Common myeloid progenitor, CD34-positive (primary cell): ENCODE measurements at regions not wholly inside any gene's neighbourhood (a gene's known extent, or its start where the extent isn't known, plus 50 kb on each side); places are given as distances from the start of the nearest gene placed in this dataset.

Experiments
- CTCF ChIA-PET: fragments of 350-600 bp; sonication (Branson Sonifier 250); formaldehyde crosslinking; loops from one replicate; lab custom pipeline; 2021; ENCODE audit warnings: antibody characterized with exemption; lab: Charles Lee
- POLR2A ChIA-PET: fragments of 350-600 bp; sonication (Branson Sonifier 250); formaldehyde crosslinking; loops from one replicate; lab custom pipeline; 2021; ENCODE audit warnings: antibody characterized with exemption; lab: Charles Lee
- DNase-seq, 3 donors: peaks; one replicate each; pipeline versions ENCODE4 v3.0.0 to v3.0.0-alpha.2; 2013
- H3K27ac ChIP-seq, 2 experiments: 1 replicate in 1 of 2; 2 replicates in 1 of 2; pipeline ENCODE4 v1.7.0; 2013; ENCODE audit warnings: inconsistent platforms in 2 of 2, low read length in 2 of 2, mild to moderate bottlenecking in 2 of 2, low read depth in 1 of 2, moderate library complexity in 1 of 2; ENCODE audit not compliant: severe bottlenecking in 2 of 2, insufficient read depth in 1 of 2, poor library complexity in 1 of 2
- H3K27me3 ChIP-seq, 5 experiments: replicated peaks in 2 of 5; 1 replicate in 3 of 5; 2 replicates in 2 of 5; pipeline versions ENCODE4 v1.6.1 to v1.7.0; 2013; ENCODE audit warnings: low read length in 4 of 5, mild to moderate bottlenecking in 2 of 5, moderate library complexity in 2 of 5, inconsistent platforms in 1 of 5; ENCODE audit not compliant: insufficient read depth in 5 of 5, control insufficient read depth in 4 of 5
- H3K36me3 ChIP-seq, 4 experiments: 1 replicate in 2 of 4; 2 replicates in 2 of 4; pipeline versions ENCODE4 v1.6.1 to v1.7.0; 2013; ENCODE audit warnings: low read length in 3 of 4, control low read depth in 1 of 4, mild to moderate bottlenecking in 1 of 4; ENCODE audit not compliant: control insufficient read depth in 4 of 4, insufficient read depth in 4 of 4
- H3K4me1 ChIP-seq, 4 experiments: 1 replicate in 3 of 4; 2 replicates in 1 of 4; pipeline versions ENCODE4 v1.6.1 to v1.7.1; 2013; ENCODE audit warnings: low read length in 3 of 4, mild to moderate bottlenecking in 3 of 4, control low read depth in 1 of 4, inconsistent platforms in 1 of 4, moderate library complexity in 1 of 4; ENCODE audit not compliant: control insufficient read depth in 4 of 4, insufficient read depth in 4 of 4; ENCODE audit errors: control extremely low read depth in 1 of 4
- H3K4me3 ChIP-seq, 7 experiments: 1 replicate in 4 of 7; 2 replicates in 3 of 7; pipeline versions ENCODE4 v1.5.1 to v1.7.0; 2013; ENCODE audit warnings: mild to moderate bottlenecking in 7 of 7, low read length in 6 of 7, moderate library complexity in 6 of 7, inconsistent platforms in 2 of 7, low read depth in 2 of 7, control low read depth in 1 of 7; ENCODE audit not compliant: insufficient read depth in 4 of 7, control insufficient read depth in 1 of 7; ENCODE audit errors: extremely low read depth in 1 of 7
- H3K9me3 ChIP-seq, 5 experiments: 1 replicate in 4 of 5; 2 replicates in 1 of 5; pipeline versions ENCODE4 v1.6.1 to v1.7.1; 2013; ENCODE audit warnings: low read length in 4 of 5, mild to moderate bottlenecking in 2 of 5, inconsistent platforms in 1 of 5, low read depth in 1 of 5, moderate library complexity in 1 of 5; ENCODE audit not compliant: control insufficient read depth in 4 of 5, insufficient read depth in 2 of 5; ENCODE audit errors: control extremely low read depth in 1 of 5
- WGBS: methylation state at CpG from one replicate; pipeline ENCODE4 v1.1.5; 2013; ENCODE audit not compliant: insufficient coverage; 5-methylcytosine and 5-hydroxymethylcytosine counted together

DNA sequence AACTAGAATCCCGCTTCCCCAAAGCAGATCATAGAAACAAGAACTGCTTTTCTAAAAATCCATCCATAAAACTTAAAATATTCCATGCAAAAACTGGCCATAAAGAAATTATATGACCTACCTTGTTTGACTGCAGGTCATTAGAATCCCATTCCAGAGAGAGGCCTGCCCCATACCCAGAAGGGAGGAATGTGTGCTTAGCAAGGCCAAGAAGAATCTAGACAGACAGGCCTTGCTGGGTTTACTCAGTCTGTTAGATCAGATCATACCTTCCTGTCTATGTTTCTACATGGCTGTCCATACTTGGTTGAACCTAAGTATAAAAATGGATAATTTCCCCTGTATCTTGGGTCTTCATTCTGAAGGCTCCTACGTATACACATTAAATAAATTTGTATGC lies 358.8 kb upstream of the TRPC7 start:
- Histone ChIP-seq H3K4me1 (no peaks in the 10 kb centered on the region), H3K36me3 (no peaks in the 10 kb centered on the region), H3K9me3 (no peaks in the 10 kb centered on the region), H3K4me3 (no peak overlapping the region), H3K27me3 (no peaks in the 10 kb centered on the region), H3K27ac (no peak overlapping the region)
- 100% methylated on average over 2 of the region's 2 CpGs for WGBS
- ChIA-PET CTCF (interaction anchor here (1.2 kb wide), 1 partner anchor 46 kb away, joined by 3 read pairs; no protein-coding TSS in a partner anchor), POLR2A (no interaction called here)
- no peak for DNase-seq

DNA sequence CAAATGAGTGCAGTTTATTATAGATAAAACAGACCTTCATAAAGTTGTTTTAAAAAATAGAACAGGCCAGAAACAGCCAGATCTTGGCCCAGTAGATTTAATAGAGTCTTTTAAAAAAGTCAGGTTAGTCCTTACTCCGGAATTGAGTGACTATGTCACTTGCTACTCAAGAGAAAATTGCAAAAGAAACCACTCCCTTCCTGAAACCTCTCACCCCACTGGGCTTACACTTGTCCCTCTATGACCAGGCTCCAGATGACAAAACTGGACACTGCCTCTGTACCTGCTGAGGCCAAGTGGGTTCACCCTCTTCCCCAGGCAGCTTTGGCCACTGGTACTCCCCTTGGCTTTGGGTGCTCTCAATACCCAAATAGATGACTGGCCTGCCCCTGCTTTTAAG lies 357.2 kb upstream of the TRPC7 start:
- WGBS = 100% methylated on average over 1 of the region's 1 CpG
- Histone ChIP-seq H3K4me1 (no peaks in the 10 kb centered on the region), H3K27ac (no peak overlapping the region), H3K27me3 (no peaks in the 10 kb centered on the region), H3K4me3 (no peak overlapping the region), H3K36me3 (no peaks in the 10 kb centered on the region), H3K9me3 (no peaks in the 10 kb centered on the region)
- ChIA-PET CTCF (no interaction called here), POLR2A (no interaction called here)
- DNase-seq = no peak

DNA sequence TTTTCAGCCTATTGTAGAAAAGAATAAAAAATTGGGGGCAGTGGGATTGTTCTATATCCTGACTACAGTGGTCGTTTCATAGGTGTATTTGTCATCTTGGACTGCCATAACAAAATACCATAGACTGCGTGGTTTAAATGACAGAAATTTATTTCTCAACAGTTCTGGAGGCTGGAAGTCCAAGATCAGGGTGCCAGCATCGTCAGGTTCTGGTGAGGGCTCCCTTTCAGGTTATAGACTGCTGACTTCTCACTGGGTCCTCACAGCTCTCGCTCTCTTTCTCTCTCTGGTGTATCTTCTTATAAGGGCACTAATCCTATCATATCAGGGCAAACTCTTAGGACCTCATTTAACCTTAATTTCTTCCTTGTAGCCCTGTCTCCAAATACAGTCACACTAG lies 356.7 kb upstream of the TRPC7 start:
- DNase-seq = no peak

DNA sequence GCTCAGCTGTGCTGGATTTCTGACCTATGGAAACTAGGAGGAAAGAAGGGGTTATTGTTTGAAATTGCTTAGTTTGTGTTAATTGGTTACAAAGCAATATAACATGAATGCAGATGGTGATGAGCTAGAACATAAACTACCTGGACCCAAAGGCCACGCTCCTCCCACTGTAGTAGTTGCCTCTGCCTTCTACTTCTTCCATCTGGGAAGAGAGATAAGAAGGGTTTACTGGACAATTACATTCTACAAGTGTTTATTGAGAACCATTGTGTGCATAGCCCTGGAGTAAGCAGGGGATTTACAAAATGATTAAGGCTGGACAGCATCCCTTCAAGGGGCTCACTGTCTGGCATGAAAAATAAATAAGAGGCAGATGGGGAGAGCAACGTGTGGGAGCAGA lies 355.3 kb upstream of the TRPC7 start:
- H3K4me3 ChIP-seq = no peak overlapping the region
- H3K27me3 ChIP-seq = no peaks in the 10 kb centered on the region
- H3K9me3 ChIP-seq = no peaks in the 10 kb centered on the region
- ChIA-PET CTCF (no interaction called here), POLR2A (no interaction called here)
- DNase-seq = no peak
- no peaks in the 10 kb centered on the region for H3K4me1 ChIP-seq
- H3K36me3 ChIP-seq = no peaks in the 10 kb centered on the region
- WGBS = 50% methylated on average over 1 of the region's 2 CpGs
- no peak overlapping the region for H3K27ac ChIP-seq

More for the DNA sequence above, 356.7 kb upstream of the TRPC7 start:
- H3K36me3 ChIP-seq = no peaks in the 10 kb centered on the region
- no peak overlapping the region for H3K27ac ChIP-seq
- H3K4me1 ChIP-seq = no peaks in the 10 kb centered on the region
- 91% methylated on average over 4 of the region's 4 CpGs for WGBS
- CTCF ChIA-PET = no interaction called here
- no peaks in the 10 kb centered on the region for H3K9me3 ChIP-seq
- H3K27me3 ChIP-seq = no peaks in the 10 kb centered on the region
- no peak overlapping the region for H3K4me3 ChIP-seq
- POLR2A ChIA-PET = no interaction called here

DNA sequence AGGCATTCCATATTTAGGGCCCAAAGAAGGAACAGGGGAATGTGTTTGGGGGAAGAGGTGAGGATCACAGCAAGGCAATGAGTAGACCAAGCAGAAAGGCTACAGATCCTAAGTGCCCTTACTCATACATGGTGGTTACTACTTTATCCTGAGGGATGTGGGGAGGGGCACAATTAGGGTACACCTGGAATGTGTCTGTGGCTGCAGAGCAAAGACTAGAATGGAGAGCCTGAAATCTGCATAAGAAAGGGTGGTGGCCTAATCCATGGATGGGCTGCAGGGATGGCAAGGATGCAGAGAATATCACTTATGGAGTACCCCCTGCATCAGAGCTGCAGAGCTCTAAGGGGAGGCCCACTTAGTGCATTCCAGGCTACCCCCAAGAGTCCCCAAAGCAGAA lies 352.6 kb upstream of the TRPC7 start:
- H3K9me3 ChIP-seq = no peaks in the 10 kb centered on the region
- no peak for DNase-seq
- no peak overlapping the region for H3K4me3 ChIP-seq
- no peaks in the 10 kb centered on the region for H3K4me1 ChIP-seq
- no peaks in the 10 kb centered on the region for H3K36me3 ChIP-seq
- CTCF ChIA-PET = no interaction called here
- no peaks in the 10 kb centered on the region for H3K27me3 ChIP-seq
- no peak overlapping the region for H3K27ac ChIP-seq
- POLR2A ChIA-PET = no interaction called here

DNA sequence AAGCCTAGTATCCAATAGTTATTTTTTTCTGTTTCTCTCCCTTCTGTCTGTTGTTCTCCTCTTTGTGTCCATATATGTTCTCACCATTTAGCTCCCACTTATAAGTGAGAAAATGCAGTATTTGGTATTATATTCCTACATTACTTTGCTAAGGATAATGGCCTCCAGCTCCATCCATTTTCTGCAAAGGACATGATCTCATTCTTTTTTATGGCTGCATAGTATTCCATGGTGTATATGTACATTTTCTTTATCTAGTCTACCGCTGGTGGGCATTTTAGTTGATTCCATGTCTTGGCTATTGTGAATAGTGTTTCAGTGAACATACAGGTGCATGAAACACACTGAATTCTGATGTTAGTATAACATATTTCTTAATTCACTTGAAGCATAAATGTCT lies 348.9 kb upstream of the TRPC7 start:
- no peaks in the 10 kb centered on the region for H3K9me3 ChIP-seq
- no peak overlapping the region for H3K27ac ChIP-seq
- no CpG with 5 or more reads among the region's 1 CpG for WGBS
- H3K27me3 ChIP-seq = no peaks in the 10 kb centered on the region
- H3K4me1 ChIP-seq = no peaks in the 10 kb centered on the region
- DNase-seq = no peak
- POLR2A ChIA-PET = no interaction called here
- H3K36me3 ChIP-seq = no peaks in the 10 kb centered on the region
- no peak overlapping the region for H3K4me3 ChIP-seq
- CTCF ChIA-PET = no interaction called here

DNA sequence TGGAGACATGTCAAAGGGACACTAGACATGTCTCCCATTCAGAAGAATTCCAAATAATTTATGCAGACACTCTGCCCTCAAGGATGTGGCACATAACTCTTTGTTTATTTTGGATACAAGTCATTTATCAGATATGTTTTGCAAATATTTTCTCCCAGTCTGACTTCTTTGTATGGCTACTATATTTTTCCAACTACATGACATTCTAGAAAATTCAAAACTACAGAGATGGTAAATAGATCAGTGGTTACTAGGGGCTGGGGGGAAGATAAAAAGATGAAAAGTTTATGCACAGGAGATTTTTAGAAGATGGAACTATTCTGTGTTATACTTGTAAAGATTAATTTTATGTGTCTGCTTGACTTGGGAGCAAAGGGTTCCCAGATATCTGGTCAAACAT lies 347.3 kb upstream of the TRPC7 start:
- Histone ChIP-seq H3K27ac (no peak overlapping the region), H3K36me3 (no peaks in the 10 kb centered on the region), H3K9me3 (no peaks in the 10 kb centered on the region), H3K27me3 (no peaks in the 10 kb centered on the region), H3K4me1 (no peaks in the 10 kb centered on the region), H3K4me3 (no peak overlapping the region)
- POLR2A ChIA-PET = no interaction called here
- CTCF ChIA-PET = no interaction called here
- no peak for DNase-seq
